ENCODE measurements at regions not wholly inside any gene's neighbourhood (a gene's known extent, or its start where the extent isn't known, plus 50 kb on each side); places are given as distances from the start of the nearest gene placed in this dataset.

DNA sequence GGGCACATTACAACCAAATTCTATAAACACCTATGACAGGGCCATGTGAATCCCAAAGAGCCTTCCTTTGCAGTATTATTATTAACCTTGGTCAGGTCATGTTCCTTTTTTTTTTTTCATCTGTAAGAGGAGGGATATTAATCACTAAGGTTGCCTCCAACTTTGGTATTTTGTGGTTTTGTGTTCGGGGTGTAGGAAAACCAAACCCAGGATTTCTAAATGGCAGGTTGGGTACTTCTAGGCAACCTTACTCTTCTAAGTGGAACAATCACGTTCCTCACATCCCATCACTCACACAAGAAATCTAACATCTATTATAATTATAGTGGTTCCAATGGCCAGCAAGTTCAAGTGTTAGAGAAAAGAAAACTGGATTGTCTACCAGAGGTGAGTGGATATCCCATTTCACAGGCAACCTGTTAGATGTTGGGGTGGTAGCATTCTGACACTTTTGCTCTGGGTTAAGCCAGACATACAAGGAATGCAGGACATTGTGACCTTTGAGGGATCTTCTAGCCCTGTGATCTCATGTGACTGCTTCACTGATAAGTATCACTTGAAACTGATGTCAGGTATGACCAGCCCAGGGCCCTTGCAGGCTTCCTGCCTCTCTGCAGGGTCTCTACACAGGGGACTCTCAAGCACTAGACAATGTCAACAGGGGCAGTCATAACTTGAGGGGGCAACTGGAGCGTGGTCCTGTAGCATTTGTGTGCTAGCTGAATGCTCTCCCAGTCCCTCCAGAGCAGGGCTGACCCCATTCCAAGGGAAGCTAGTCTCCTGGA, 126.2 kb upstream of the VLDLR start:
- TF ChIP-seq, protein P1, sequence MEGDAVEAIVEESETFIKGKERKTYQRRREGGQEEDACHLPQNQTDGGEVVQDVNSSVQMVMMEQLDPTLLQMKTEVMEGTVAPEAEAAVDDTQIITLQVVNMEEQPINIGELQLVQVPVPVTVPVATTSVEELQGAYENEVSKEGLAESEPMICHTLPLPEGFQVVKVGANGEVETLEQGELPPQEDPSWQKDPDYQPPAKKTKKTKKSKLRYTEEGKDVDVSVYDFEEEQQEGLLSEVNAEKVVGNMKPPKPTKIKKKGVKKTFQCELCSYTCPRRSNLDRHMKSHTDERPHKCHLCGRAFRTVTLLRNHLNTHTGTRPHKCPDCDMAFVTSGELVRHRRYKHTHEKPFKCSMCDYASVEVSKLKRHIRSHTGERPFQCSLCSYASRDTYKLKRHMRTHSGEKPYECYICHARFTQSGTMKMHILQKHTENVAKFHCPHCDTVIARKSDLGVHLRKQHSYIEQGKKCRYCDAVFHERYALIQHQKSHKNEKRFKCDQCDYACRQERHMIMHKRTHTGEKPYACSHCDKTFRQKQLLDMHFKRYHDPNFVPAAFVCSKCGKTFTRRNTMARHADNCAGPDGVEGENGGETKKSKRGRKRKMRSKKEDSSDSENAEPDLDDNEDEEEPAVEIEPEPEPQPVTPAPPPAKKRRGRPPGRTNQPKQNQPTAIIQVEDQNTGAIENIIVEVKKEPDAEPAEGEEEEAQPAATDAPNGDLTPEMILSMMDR (IDR thresholded peaks at IDR 0.05), result no peak
- Mint-ChIP-seq H3K27me3 (ENCODE audit: unreplicated experiment) (no peaks in the 10 kb centered on the region), H3K27ac (ENCODE audit: unreplicated experiment) (no peak overlapping the region), H3K4me3 (ENCODE audit: unreplicated experiment) (no peak overlapping the region), H3K36me3 (ENCODE audit: unreplicated experiment) (no peaks in the 10 kb centered on the region), H3K9me3 (ENCODE audit: unreplicated experiment) (no peaks in the 10 kb centered on the region), H3K4me1 (ENCODE audit: unreplicated experiment) (peaks cover 7% of the 10 kb centered on the region)
- no peak for DNase-seq (ENCODE audit: extremely low spot score, unreplicated experiment)

DNA sequence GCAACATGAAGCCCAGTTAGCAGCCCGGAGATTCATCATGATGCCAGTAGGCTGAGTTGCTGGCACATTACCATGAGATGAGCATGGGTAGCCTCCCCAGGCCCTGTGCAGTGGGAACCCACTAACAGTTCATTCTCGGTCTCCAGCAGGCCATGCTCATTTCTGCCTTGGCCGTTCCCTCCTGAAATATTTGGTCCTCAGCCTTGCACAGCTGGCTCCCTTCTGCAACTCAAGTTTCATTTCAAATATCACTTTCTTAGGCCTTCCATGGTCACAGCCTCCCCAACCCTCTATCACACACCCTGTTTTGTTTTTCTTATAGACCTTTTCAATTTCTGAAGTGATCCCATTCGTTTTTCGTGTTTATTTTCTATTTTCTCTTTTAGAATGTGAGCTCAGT, 125.4 kb upstream of the VLDLR start:
- no peaks in the 10 kb centered on the region for H3K36me3 Mint-ChIP-seq (ENCODE audit: unreplicated experiment)
- TF ChIP-seq, protein P1 (IDR thresholded peaks at IDR 0.05), result no peak
- no peak for DNase-seq (ENCODE audit: extremely low spot score, unreplicated experiment)
- no peaks in the 10 kb centered on the region for H3K27me3 Mint-ChIP-seq (ENCODE audit: unreplicated experiment)
- no peak overlapping the region for H3K27ac Mint-ChIP-seq (ENCODE audit: unreplicated experiment)
- H3K4me1 Mint-ChIP-seq (ENCODE audit: unreplicated experiment), result peaks cover 4% of the 10 kb centered on the region
- no peaks in the 10 kb centered on the region for H3K9me3 Mint-ChIP-seq (ENCODE audit: unreplicated experiment)
- H3K4me3 Mint-ChIP-seq (ENCODE audit: unreplicated experiment), result no peak overlapping the region

DNA sequence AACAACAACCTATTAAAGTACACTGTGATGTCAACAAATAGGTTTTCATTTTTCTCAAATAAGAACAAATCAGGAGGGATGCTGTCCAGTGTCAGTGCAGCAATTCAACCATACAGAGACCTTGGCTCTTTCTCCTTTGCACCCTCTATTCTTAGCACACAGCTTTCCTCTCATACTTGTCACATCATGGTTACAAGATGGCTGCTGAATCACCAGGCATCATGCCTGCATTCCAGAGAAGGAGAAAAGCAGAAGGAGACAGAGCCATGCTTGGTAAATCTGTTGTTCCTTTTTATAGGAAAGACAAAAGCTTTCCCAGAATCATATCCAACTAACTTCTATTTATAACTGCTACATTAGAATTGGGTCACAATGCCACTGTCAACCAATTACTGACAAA, 124.7 kb upstream of the VLDLR start:
- H3K27me3 Mint-ChIP-seq (ENCODE audit: unreplicated experiment), result no peaks in the 10 kb centered on the region
- DNase-seq (ENCODE audit: extremely low spot score, unreplicated experiment), result no peak
- TF ChIP-seq, protein P1 (IDR thresholded peaks at IDR 0.05), result no peak
- H3K9me3 Mint-ChIP-seq (ENCODE audit: unreplicated experiment), result no peaks in the 10 kb centered on the region
- no peak overlapping the region for H3K27ac Mint-ChIP-seq (ENCODE audit: unreplicated experiment)
- H3K36me3 Mint-ChIP-seq (ENCODE audit: unreplicated experiment), result no peaks in the 10 kb centered on the region
- peaks cover 2% of the 10 kb centered on the region for H3K4me1 Mint-ChIP-seq (ENCODE audit: unreplicated experiment)
- H3K4me3 Mint-ChIP-seq (ENCODE audit: unreplicated experiment), result no peak overlapping the region

DNA sequence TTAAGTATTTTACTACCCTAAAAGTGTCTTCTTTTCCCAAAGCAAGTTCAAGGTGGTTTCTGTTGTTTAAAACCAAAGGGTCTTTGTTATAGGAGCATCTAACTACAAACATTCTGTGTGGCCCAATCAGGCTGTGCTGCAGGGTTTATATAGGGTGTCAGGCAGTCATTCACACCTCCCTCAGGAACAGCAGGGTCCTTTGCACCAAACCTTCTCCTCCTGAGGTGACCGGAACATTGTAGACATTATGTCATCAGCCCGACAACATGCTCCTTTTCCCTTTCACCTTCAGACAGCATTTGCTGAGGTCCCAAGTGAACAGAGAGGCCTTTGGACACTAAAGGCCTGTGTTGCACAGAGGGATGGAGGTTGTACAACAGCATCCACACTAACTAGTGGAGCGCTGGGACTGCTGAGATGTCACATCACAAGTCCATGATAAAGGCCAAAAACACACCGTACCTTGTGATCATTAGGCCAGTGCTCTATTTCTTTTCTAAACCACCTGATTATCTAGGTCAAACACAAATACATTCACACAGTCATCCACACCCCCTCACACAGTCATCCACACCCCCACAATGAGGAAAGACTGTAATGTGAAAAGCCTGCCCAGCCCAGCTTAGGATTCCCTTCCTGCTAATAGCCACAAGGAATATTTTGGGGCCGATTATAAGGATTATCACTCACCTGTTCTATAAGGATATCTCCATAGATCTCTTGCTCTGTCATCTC, 123.8 kb upstream of the VLDLR start:
- TF ChIP-seq, protein P1 (IDR thresholded peaks at IDR 0.05), result no peak
- no peaks in the 10 kb centered on the region for H3K27me3 Mint-ChIP-seq (ENCODE audit: unreplicated experiment)
- H3K4me3 Mint-ChIP-seq (ENCODE audit: unreplicated experiment), result no peak overlapping the region
- no peak overlapping the region for H3K27ac Mint-ChIP-seq (ENCODE audit: unreplicated experiment)
- H3K4me1 Mint-ChIP-seq (ENCODE audit: unreplicated experiment), result peaks cover 2% of the 10 kb centered on the region
- no peaks in the 10 kb centered on the region for H3K36me3 Mint-ChIP-seq (ENCODE audit: unreplicated experiment)
- no peaks in the 10 kb centered on the region for H3K9me3 Mint-ChIP-seq (ENCODE audit: unreplicated experiment)
- no peak for DNase-seq (ENCODE audit: extremely low spot score, unreplicated experiment)

DNA sequence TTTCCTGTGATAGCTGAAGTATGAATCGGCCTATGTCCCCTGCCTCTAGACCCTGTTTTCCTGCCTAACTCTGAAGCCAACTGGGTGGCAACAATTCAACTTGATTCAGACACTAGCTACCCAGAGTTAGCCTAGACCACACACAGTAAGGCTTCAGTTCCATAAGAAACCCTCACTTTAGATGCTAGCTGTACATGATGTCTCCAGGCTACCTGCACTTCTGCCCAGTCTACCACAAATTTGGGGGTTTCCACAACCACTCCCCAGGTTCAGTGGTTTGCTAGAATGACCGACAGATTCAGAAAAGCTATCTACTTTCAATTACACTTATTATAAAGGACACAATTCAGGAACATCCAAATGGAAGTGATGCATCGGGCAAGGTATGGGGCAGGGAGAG, 119.4 kb upstream of the VLDLR start:
- TF ChIP-seq, protein P1 (IDR thresholded peaks at IDR 0.05), result no peak
- H3K27ac Mint-ChIP-seq (ENCODE audit: unreplicated experiment), result no peak overlapping the region
- no peak overlapping the region for H3K4me3 Mint-ChIP-seq (ENCODE audit: unreplicated experiment)
- no peaks in the 10 kb centered on the region for H3K27me3 Mint-ChIP-seq (ENCODE audit: unreplicated experiment)
- no peaks in the 10 kb centered on the region for H3K9me3 Mint-ChIP-seq (ENCODE audit: unreplicated experiment)
- DNase-seq (ENCODE audit: extremely low spot score, unreplicated experiment), result no peak
- H3K36me3 Mint-ChIP-seq (ENCODE audit: unreplicated experiment), result no peaks in the 10 kb centered on the region
- no peaks in the 10 kb centered on the region for H3K4me1 Mint-ChIP-seq (ENCODE audit: unreplicated experiment)

All from osteocyte (in vitro differentiated cells).